ENCODE measurements at regions not wholly inside any gene's neighbourhood (a gene's known extent, or its start where the extent isn't known, plus 50 kb on each side); places are given as distances from the start of the nearest gene placed in this dataset.

DNA sequence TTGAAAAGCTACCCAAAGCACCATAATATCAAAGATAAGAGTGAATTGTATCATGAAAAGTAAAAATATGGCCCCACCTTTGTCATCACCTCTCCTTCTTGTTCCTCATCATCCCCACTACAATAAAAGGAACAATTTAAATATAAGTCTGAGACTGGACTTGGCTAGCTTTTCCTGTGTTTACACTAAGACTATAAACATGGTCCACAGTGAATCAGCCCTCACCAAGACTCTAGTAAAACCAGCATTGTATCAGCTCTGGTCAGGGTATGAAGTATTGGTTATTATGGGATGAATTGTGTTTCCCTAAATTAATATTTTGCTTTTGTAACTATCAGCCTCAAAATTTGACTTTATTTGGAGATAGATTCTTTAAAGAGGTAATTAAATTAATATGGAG, 105.4 kb downstream of the SLC25A46 start:
- DNase-seq (no peak), ATAC-seq (no peak)
- Histone ChIP-seq H3K9me3 (peaks cover 0 to 13% (median 6%) of the 10 kb centered on the region in 11 donors), H3K4me3 (no peak overlapping the region), H3K4me1 (no peaks in the 10 kb centered on the region), H3K27ac (no peak overlapping the region), H3K27me3 (no peaks in the 10 kb centered on the region), H3K36me3 (no peaks in the 10 kb centered on the region)
- intact Hi-C loops (cut with DNase I): no loop called here
- TF ChIP-seq, protein P1, sequence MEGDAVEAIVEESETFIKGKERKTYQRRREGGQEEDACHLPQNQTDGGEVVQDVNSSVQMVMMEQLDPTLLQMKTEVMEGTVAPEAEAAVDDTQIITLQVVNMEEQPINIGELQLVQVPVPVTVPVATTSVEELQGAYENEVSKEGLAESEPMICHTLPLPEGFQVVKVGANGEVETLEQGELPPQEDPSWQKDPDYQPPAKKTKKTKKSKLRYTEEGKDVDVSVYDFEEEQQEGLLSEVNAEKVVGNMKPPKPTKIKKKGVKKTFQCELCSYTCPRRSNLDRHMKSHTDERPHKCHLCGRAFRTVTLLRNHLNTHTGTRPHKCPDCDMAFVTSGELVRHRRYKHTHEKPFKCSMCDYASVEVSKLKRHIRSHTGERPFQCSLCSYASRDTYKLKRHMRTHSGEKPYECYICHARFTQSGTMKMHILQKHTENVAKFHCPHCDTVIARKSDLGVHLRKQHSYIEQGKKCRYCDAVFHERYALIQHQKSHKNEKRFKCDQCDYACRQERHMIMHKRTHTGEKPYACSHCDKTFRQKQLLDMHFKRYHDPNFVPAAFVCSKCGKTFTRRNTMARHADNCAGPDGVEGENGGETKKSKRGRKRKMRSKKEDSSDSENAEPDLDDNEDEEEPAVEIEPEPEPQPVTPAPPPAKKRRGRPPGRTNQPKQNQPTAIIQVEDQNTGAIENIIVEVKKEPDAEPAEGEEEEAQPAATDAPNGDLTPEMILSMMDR (IDR thresholded peaks at IDR 0.05): no peak

DNA sequence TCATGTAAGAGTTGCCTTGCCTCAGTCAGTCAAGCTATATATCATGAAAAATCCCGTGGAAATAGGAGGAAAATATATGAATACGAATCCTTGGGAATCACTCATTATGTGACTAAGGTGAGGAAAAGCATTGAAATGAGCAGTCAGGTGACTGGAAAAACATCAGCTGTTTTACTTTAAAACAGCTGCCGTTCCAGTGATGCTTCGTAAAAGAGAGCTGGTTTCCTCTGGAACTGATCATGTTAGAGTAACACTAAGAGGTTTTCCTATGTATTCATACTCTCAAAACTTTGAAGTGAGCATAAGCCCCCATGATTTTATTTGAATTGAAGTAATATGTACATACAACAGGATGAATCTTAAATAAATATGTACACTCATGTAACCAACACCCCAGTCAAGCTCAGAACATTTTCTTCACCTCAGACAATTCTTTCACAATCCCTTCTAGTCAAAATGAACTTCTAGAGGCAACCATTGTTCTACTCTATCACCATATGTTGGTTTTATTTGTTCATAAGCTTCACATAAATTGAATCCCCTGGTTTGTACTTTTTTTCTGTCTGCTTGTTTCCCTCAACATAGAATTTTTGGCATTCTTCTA, 107.7 kb downstream of the SLC25A46 start:
- Histone ChIP-seq H3K4me1 (no peaks in the 10 kb centered on the region), H3K36me3 (no peaks in the 10 kb centered on the region), H3K4me3 (no peak overlapping the region), H3K27ac (no peak overlapping the region), H3K9me3 (peaks cover 0 to 15% (median 6%) of the 10 kb centered on the region in 11 donors), H3K27me3 (no peaks in the 10 kb centered on the region)
- WGBS, 2 donors: 74 to 79% methylated on average over 4 of the region's 4 CpGs
- intact Hi-C loops (cut with DNase I): no loop called here
- DNase-seq (no peak), ATAC-seq (no peak)
- TF ChIP-seq, protein P1 (IDR thresholded peaks at IDR 0.05): no peak

DNA sequence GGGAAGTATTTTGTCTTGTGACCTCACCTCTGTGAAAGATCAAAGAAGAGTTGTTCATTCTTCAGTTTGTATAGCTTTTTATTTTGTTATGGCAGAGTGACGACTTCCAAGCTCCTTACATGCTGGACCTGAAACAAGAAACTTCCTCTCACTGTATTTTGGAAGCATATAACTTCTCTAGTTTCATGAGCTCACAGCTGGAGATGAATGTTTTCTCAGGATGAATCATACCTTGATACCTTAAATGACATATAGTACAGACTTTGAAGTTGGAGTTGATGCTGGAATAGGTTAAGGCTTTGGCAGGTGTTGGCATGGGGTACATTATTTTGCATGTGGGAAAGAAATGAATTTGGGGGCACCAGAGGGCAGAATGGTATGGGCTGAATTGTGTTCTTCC, 112.5 kb downstream of the SLC25A46 start:
- ATAC-seq: no peak
- 59 to 68% methylated on average over 1 of the region's 1 CpG for WGBS, 2 donors
- Histone ChIP-seq H3K36me3 (no peaks in the 10 kb centered on the region), H3K27ac (no peak overlapping the region), H3K27me3 (no peaks in the 10 kb centered on the region), H3K4me1 (no peaks in the 10 kb centered on the region), H3K4me3 (no peak overlapping the region), H3K9me3 (peaks cover 0 to 15% (median 6%) of the 10 kb centered on the region in 11 donors)
- intact Hi-C loops (cut with DNase I): no loop called here
- TF ChIP-seq, protein P1 (IDR thresholded peaks at IDR 0.05): no peak
- no peak for DNase-seq

DNA sequence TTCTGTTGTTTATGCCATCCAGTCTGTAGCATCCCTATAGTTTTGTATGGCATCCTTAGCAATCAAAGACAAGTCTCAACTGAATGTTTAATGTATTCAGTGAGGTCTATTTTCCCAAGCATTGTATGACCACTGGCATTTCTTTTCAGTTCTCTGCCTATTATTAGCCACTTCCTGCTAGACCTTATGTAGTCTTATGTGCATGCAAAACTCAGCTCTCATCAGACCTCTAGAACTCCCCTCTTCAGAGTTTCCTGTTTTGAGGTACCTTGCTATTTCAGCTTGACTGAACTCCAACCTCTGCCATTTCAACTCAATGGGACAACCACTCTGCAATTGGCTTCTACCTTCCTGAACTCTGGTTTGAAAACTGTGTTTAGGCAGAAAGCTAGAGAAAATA, 113.2 kb downstream of the SLC25A46 start:
- no peak overlapping the region for H3K4me3 ChIP-seq
- no peak for DNase-seq
- no peak for ATAC-seq
- peaks cover 0 to 15% (median 6%) of the 10 kb centered on the region in 11 donors for H3K9me3 ChIP-seq
- H3K36me3 ChIP-seq: no peaks in the 10 kb centered on the region
- intact Hi-C loops (cut with DNase I): no loop called here
- no peaks in the 10 kb centered on the region for H3K27me3 ChIP-seq
- TF ChIP-seq, protein P1 (IDR thresholded peaks at IDR 0.05): no peak
- no peaks in the 10 kb centered on the region for H3K4me1 ChIP-seq
- no peak overlapping the region for H3K27ac ChIP-seq
